ENCODE measurements at regions not wholly inside any gene's neighbourhood (a gene's known extent, or its start where the extent isn't known, plus 50 kb on each side); places are given as distances from the start of the nearest gene placed in this dataset.

DNA sequence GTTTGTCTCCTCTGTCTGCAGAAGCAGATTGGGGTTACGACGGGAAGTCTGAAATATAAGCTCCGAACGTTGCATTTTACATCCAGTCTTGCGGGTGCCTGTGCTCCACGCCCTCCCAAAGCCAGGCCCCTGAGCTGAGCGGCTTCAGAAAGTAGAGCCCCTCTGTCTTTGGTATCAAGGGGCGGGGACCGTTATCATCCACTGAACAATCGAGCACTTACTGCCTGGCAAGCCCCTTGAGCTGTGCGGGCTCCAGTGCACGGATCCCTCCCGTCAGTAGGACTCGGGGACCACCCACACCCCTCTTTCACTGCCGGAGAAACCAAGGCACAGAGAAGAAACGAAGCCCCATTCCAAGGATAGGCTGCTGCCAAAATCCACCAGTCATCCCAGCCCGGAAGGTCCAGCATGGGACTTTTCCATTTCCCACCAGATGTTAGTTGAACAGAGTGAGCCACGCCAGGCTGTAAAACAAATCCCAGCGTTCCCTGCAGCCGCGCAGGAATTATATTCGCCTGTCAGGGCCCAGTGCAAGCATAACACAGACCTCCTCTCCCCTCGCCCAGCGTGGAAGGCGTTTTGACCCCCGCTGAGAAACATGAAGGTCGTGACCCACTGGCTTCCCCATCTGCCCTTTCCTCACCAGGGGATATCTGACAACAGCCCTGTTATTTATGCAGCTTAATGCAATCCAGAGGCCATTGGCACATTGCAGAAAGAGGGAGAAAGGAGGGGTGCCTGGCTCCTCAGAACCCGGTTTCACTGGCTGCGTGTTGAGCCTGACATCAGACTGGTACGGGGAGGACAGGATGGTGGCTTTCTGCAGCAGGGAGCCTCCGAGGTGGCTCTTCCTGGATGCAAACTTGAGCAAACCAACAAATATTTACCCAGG, 212.2 kb upstream of the FOXF1 start:
- no peak for DNase-seq (ENCODE audit: low read depth)

DNA sequence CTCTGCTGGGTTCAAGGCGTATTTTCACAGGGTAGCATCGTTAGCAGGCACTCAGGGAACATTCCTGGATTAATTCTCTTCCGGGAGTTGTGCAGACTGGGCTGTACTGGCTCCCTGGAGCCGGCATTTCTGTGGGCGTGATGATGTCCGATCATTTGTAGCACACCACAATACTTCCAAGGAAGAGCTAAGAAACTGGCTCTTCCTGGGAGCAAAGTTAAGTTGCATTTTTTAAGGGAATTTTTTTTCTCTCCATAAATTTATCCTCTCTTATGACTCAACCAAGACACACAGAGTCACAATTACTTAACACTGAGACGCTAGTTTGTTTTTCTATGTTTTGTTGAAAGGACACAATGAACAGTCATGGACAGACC, 211.6 kb upstream of the FOXF1 start:
- DNase-seq (ENCODE audit: low read depth), result no peak

DNA sequence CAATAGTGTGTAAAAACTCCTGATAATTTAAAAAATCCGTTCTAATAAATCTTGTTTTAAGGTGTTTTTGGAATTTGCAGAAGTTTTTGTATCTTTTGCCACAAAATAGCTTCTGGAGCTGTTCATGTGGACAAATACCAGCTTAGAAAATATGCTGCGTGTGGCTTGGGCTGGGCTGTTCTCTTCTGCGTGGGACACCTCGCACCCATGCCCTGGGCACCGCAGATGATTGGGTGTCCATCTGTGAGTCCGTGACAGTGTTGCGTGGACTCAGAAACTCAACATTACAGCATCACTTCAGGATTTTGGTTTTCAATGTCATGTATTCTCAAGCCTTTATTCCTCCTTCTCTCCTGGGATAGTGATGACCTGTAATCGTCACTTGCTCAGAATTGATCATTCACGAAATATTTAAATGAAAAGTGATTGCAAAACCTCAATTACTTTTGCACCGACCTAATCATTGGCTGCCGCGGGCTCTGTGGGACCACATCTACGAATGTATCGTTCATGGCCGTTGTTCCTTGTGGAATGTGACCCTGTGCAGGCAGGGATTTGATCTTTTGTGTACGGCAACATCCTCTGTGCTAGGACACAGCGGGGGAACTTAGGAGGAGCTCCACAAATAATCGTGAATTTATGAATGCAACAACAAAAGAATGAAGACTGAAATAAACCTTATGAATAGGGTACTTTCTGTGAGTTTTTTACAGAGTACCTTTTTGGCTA, 210.3 kb upstream of the FOXF1 start:
- no peak for DNase-seq (ENCODE audit: low read depth)

GRCh38 chr16:86300746-86301481, 209.4 kb upstream of the FOXF1 start:
- DNase-seq (ENCODE audit: low read depth), result no peak

DNA sequence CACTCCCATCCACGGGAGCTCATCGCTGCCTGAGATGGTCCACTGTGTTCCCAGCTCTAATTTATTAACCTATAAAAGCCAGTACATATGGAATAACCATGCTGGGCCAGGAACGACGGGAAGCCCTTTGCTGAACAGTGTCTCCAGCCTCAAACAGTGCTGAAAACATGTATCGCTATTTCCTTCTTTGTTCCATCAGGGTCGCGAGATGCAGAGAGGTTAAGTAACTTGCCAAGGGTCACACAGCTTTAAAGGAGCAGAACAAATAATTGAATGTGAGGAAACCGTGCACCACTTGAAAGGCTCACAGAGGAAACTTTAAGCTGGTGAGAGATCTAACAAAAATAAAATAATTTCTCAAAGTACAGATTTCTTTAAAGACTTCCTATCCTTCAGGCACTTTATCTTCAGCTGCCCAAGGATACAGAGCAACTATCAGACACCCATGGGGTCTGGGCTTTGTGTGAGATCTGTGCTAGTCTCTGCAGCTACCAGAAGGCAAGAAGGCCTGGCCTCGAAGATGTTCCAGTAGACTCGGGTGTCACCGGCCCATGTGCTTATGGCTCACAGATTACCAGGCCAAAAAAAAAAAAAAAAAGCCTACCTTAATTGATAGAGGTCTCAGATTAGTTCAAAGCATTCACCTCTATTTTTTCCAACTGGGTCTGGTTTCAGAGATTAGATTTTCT, 207.8 kb upstream of the FOXF1 start:
- no peak for DNase-seq (ENCODE audit: low read depth)

DNA sequence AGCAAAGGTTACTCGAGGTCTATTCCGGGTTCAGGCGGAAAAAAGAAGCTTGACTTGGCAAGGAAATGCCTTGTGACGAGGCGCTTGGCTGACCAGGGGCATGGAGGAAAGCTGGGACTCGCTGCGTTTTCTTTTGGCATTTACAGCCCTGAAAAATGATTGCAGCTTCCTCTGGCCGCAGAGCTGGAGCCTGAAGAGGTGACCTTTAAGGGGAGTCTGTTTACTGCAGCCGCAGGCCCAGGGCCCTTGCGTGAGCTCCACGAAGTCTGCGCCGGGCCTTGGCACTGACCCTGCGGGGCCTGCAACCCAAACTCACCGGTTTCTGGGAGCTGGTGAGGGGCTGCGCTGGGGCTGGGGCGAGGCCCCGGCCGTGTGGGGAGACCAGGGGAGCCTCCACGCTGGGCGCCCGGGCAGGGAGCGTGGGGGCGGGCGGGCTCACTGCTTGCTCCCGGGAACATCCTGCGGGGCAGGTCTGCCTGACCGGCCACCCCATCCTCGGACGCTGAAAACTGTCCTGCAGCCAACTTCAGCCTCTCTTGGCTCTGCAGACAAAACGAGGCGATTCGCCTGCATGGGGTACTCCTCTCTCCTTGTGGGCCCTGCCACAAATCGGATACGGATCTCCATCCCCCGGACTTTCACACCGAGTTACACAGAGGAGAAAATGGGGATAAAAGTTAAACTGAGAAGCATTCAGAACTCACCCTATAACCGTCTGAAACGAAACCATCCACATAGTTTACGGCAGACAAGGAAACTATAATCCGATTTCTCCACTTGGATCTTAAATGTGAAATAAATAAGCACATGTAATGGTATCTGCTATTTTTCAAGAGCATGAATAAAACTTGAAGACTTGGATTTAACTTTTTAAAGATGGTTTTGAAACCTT, 206.3 kb upstream of the FOXF1 start:
- no peak for DNase-seq (ENCODE audit: low read depth)

- DNase-seq (ENCODE audit: low read depth), result no peak
Measured at GRCh38 chr16:86304868-86305267, 205.5 kb upstream of the FOXF1 start.

DNA sequence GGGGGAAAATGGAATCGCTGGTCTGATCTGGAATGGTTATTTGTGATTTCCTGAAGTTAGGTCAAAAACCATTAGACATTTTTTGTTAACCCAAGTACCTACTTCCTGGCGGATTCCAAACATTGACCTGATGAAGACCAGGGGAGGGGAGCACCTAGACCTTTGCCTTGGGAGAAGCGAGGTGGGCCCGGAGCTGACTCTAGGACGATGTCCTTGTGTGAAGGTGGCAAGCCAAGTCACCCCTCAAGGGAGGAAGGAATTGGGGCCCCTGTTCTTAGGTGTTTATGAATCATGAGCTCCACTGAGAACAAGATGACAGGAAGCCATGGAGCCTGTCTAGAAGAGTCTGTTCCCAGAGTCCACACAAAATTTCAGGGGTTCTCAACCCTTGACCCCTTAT, 204.9 kb upstream of the FOXF1 start:
- DNase-seq (ENCODE audit: low read depth), result no peak

GRCh38 chr16:86306011-86306644, 204.2 kb upstream of the FOXF1 start:
- DNase-seq (ENCODE audit: low read depth), result no peak

DNA sequence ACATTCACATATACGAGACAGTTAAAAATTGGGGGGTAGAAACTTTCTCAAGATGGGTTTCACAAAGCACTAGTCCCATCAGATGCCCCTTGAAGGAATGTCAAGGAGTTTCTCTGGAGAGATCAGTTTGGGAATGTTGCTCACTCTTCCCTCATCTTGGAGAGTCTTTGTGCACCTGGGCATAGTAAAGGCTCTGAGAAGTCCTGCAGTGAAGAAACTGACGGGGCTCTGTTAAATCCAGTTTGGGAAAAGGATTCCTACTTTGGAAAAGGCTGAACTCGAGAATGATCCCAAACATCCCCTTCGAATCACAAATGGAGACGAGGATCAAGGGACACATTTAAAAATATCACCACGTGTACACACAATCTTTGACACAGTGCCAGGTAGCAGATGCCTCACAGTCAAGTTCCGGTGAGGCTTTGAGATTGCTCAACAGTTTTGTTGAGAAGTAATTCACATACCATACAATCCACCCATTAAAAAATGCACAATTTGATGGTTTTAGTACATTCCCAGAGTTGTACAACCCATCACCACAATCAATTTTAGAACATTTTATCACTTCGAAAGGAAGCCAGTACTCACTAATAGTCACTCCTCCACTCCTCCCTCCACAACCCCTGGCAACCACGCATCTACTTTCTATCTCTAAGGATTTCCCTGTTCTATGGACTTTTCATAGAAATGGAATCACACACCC, 203.4 kb upstream of the FOXF1 start:
- no peak for DNase-seq (ENCODE audit: low read depth)

- no peak for DNase-seq (ENCODE audit: low read depth)
Measured at GRCh38 chr16:86307514-86307903, 202.8 kb upstream of the FOXF1 start.

DNA sequence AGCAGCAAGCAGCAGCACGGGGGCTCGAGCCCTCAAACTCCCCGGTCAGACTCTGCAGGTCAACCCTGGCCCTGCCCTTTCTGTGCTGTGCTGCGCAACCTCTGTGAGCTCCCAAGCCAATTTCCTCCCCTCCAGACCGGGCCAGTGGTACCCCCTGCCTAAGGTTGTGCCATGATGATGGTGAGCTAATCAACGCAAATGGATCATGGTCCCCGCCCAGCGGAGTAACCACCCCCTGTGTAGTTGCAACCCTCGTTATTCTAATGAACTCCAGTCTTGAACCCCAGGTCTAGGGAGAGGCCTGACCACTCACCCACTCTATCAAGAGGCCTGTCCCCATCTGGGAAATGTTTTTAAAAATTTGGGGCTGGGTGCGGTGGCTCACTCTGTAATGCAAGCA, 201.8 kb upstream of the FOXF1 start:
- no peak for DNase-seq (ENCODE audit: low read depth)

- DNase-seq (ENCODE audit: low read depth), result no peak
Measured at GRCh38 chr16:86313631-86314030, 196.7 kb upstream of the FOXF1 start.

DNA sequence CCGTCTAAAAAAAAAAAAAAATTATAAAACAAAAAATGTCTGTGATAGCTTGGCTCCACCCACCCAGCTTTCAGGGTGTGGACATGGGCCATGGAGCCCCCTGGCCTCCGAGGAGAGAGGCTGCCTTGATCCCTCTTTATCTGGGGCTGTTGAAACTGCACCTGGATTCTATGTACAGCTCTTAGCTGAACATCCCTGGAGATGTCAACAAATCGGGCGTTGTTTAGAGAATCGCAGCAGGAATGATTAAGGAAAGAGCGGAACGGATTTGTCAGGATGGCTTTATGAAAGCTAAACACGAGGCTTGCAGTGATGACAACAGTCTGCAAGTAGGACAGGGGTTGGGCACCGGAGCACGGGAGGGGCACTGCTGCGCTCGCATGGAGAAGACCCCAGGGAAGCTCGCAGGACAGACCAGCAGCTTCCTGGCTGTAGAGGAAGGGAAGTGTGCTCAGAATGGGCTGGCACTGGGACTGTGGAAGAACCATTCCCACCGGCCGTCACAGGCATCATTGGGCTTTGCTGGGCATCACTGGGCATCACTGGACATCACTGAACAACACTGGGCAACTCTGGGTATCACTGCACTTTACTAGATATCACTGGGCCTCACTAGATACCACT, 195.8 kb upstream of the FOXF1 start:
- no peak for DNase-seq (ENCODE audit: low read depth)

DNA sequence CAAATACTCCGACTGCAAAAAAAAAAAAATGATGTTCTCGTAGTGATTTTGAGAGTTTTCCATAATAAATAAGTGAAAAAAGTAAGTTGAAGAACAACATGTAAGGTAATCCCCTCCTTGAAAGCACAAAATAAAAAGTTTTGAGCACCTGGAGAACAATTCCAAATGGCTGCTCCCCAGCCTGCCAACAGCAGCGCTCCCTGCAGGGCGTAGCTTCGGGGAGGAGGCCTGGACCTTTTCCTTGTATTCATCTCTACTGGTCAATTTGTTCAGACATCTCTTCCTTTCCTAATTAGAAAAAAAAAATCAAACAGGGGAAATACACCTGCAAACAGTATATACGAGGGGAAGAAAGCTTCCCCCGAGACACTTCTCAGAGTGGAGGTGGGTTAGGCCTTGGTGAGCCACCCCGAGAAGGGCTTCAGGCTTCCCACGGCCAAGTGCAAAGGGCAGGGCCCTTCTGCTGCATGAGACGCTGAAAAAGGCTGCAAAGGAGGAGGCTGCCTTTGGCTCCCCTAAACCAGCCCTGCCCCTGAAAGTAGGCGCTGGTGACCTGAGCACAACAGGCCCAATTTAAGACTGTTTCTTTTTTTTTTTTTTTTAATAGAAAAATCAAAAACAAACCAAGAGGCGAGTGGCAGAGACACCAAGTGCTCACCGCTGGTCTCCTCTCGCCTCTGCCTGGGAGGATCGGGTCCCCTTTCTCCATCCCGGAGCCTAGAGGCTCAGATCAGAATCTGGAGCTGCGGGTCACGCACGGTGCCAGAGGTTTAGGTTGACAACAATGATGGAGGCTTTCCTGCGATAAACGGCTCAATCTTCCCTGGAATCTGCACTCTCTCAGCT, 193.1 kb upstream of the FOXF1 start:
- DNase-seq (ENCODE audit: low read depth), result no peak

DNA sequence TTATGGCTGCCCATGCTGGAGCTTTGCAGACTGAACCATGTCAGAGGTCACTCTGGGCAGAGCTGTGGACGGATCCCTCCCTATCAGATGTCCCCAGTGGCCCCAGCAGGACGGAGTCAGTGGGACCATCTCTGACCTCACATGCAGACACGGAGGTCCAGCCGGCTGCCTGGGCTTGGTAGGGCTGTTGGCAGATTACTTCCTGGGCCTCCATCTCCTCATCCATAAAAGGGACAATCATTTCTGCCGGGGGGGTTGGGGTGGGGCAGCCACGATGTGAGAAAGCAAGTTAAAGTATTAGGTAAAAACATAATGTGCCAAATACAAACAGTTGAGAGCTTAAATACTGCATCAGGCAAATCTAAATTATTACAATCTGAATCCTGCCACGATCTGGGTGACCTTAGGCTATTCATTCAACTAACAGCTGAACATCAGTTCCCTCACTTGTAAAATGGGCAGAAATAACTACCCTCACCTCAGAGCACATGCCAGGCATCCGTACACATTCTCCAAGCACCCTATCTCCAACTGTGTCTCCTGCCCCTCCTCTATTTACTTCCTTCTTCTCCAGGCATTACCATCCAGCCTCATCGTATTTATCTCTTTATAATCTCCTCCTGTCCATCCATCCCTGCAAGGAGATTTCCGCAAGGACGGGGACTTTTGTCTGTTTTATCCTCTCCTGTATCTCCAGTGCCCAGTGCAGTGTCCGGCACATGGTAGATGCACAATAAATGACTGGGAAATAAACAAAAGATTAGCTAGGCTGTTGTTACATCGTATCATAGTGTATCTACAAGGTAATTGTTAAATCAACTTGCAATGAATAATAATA, 192.3 kb upstream of the FOXF1 start:
- DNase-seq (ENCODE audit: low read depth), result no peak

- no peak for DNase-seq (ENCODE audit: low read depth)
Measured at GRCh38 chr16:86319585-86320236, 190.6 kb upstream of the FOXF1 start.
